ENCODE measurements at regions not wholly inside any gene's neighbourhood (a gene's known extent, or its start where the extent isn't known, plus 50 kb on each side); places are given as distances from the start of the nearest gene placed in this dataset.

- Histone ChIP-seq H3K36me3 (ENCODE audit: insufficient read depth, low read depth, low read length) (no peaks in the 10 kb centered on the region), H3K27ac (ENCODE audit: low read length) (no peak overlapping the region), H3K27me3 (ENCODE audit: insufficient read depth, low read length) (no peaks in the 10 kb centered on the region), H3K4me1 (ENCODE audit: insufficient read depth, low read length) (no peaks in the 10 kb centered on the region), H3K4me3 (ENCODE audit: low read length) (no peak overlapping the region), H3K9me3 (ENCODE audit: insufficient read depth, low read depth, low read length) (no peaks in the 10 kb centered on the region; the same call in 1 of the 2 replicates), H3K9ac (ENCODE audit: low read depth, low read length) (no peak overlapping the region)
Measured at GRCh38 chr15:29550834-29551465, 271.3 kb downstream of the TJP1 start.

- Histone ChIP-seq H3K9me3 (ENCODE audit: insufficient read depth, low read depth, low read length) (no peaks in the 10 kb centered on the region; the same call in 1 of the 2 replicates), H3K4me3 (ENCODE audit: low read length) (no peak overlapping the region), H3K27ac (ENCODE audit: low read length) (no peak overlapping the region), H3K4me1 (ENCODE audit: insufficient read depth, low read length) (peaks cover 4% of the 10 kb centered on the region; the same call in 1 of the 2 replicates), H3K36me3 (ENCODE audit: insufficient read depth, low read depth, low read length) (no peaks in the 10 kb centered on the region), H3K27me3 (ENCODE audit: insufficient read depth, low read length) (no peaks in the 10 kb centered on the region), H3K9ac (ENCODE audit: low read depth, low read length) (no peak overlapping the region)
Measured at GRCh38 chr15:29548006-29548405, 274.3 kb downstream of the TJP1 start.

- no peaks in the 10 kb centered on the region; the same call in 1 of the 2 replicates for H3K9me3 ChIP-seq (ENCODE audit: insufficient read depth, low read depth, low read length)
- H3K4me1 ChIP-seq (ENCODE audit: insufficient read depth, low read length) = peaks cover 4% of the 10 kb centered on the region; the same call in 1 of the 2 replicates
- no peaks in the 10 kb centered on the region for H3K36me3 ChIP-seq (ENCODE audit: insufficient read depth, low read depth, low read length)
- no peak overlapping the region for H3K27ac ChIP-seq (ENCODE audit: low read length)
- no peak overlapping the region for H3K9ac ChIP-seq (ENCODE audit: low read depth, low read length)
- no peaks in the 10 kb centered on the region for H3K27me3 ChIP-seq (ENCODE audit: insufficient read depth, low read length)
- no peak overlapping the region for H3K4me3 ChIP-seq (ENCODE audit: low read length)
Measured at GRCh38 chr15:29544513-29545128, 275.0 kb upstream of the NSMCE3 start.

- Histone ChIP-seq H3K27ac (ENCODE audit: low read length) (no peak overlapping the region), H3K36me3 (ENCODE audit: insufficient read depth, low read depth, low read length) (no peaks in the 10 kb centered on the region), H3K9me3 (ENCODE audit: insufficient read depth, low read depth, low read length) (no peaks in the 10 kb centered on the region; the same call in 1 of the 2 replicates), H3K4me3 (ENCODE audit: low read length) (no peak overlapping the region), H3K9ac (ENCODE audit: low read depth, low read length) (no peak overlapping the region), H3K4me1 (ENCODE audit: insufficient read depth, low read length) (peaks cover 6% of the 10 kb centered on the region; the same call in 1 of the 2 replicates), H3K27me3 (ENCODE audit: insufficient read depth, low read length) (no peaks in the 10 kb centered on the region)
Measured at GRCh38 chr15:29542994-29543393, 273.4 kb upstream of the NSMCE3 start.

- Histone ChIP-seq H3K4me3 (ENCODE audit: low read length) (no peak overlapping the region), H3K27ac (ENCODE audit: low read length) (no peak overlapping the region), H3K27me3 (ENCODE audit: insufficient read depth, low read length) (no peaks in the 10 kb centered on the region), H3K9ac (ENCODE audit: low read depth, low read length) (no peak overlapping the region), H3K4me1 (ENCODE audit: insufficient read depth, low read length) (peaks cover 6% of the 10 kb centered on the region; the same call in 1 of the 2 replicates), H3K9me3 (ENCODE audit: insufficient read depth, low read depth, low read length) (no peaks in the 10 kb centered on the region), H3K36me3 (ENCODE audit: insufficient read depth, low read depth, low read length) (no peaks in the 10 kb centered on the region)
Measured at GRCh38 chr15:29541309-29541708, 271.7 kb upstream of the NSMCE3 start.

GRCh38 chr15:29540479-29540878 is 270.9 kb upstream of the NSMCE3 start:
- Histone ChIP-seq H3K9ac (ENCODE audit: low read depth, low read length) (no peak overlapping the region), H3K9me3 (ENCODE audit: insufficient read depth, low read depth, low read length) (no peaks in the 10 kb centered on the region), H3K36me3 (ENCODE audit: insufficient read depth, low read depth, low read length) (no peaks in the 10 kb centered on the region), H3K27me3 (ENCODE audit: insufficient read depth, low read length) (no peaks in the 10 kb centered on the region), H3K4me3 (ENCODE audit: low read length) (no peak overlapping the region), H3K4me1 (ENCODE audit: insufficient read depth, low read length) (peaks cover 6% of the 10 kb centered on the region; the same call in 1 of the 2 replicates), H3K27ac (ENCODE audit: low read length) (no peak overlapping the region)

- H3K27me3 ChIP-seq (ENCODE audit: insufficient read depth, low read length) = no peaks in the 10 kb centered on the region
- H3K36me3 ChIP-seq (ENCODE audit: insufficient read depth, low read depth, low read length) = no peaks in the 10 kb centered on the region
- H3K9me3 ChIP-seq (ENCODE audit: insufficient read depth, low read depth, low read length) = no peaks in the 10 kb centered on the region
- no peak overlapping the region for H3K9ac ChIP-seq (ENCODE audit: low read depth, low read length)
- H3K4me3 ChIP-seq (ENCODE audit: low read length) = no peak overlapping the region
- peaks cover 5% of the 10 kb centered on the region; the same call in 1 of the 2 replicates for H3K4me1 ChIP-seq (ENCODE audit: insufficient read depth, low read length)
- no peak overlapping the region for H3K27ac ChIP-seq (ENCODE audit: low read length)
Measured at GRCh38 chr15:29539736-29540135, 270.1 kb upstream of the NSMCE3 start.

GRCh38 chr15:29538044-29538443 is 268.4 kb upstream of the NSMCE3 start:
- H3K4me1 ChIP-seq (ENCODE audit: insufficient read depth, low read length) = peaks cover 14% of the 10 kb centered on the region
- H3K27ac ChIP-seq (ENCODE audit: low read length) = no peak overlapping the region
- no peaks in the 10 kb centered on the region for H3K36me3 ChIP-seq (ENCODE audit: insufficient read depth, low read depth, low read length)
- no peaks in the 10 kb centered on the region for H3K9me3 ChIP-seq (ENCODE audit: insufficient read depth, low read depth, low read length)
- no peak overlapping the region for H3K9ac ChIP-seq (ENCODE audit: low read depth, low read length)
- no peak overlapping the region for H3K4me3 ChIP-seq (ENCODE audit: low read length)
- H3K27me3 ChIP-seq (ENCODE audit: insufficient read depth, low read length) = no peaks in the 10 kb centered on the region

GRCh38 chr15:29535952-29536351 is 266.3 kb upstream of the NSMCE3 start:
- no peak overlapping the region for H3K4me3 ChIP-seq (ENCODE audit: low read length)
- no peaks in the 10 kb centered on the region for H3K27me3 ChIP-seq (ENCODE audit: insufficient read depth, low read length)
- H3K27ac ChIP-seq (ENCODE audit: low read length) = no peak overlapping the region
- H3K36me3 ChIP-seq (ENCODE audit: insufficient read depth, low read depth, low read length) = no peaks in the 10 kb centered on the region
- no peaks in the 10 kb centered on the region for H3K9me3 ChIP-seq (ENCODE audit: insufficient read depth, low read depth, low read length)
- peaks cover 20% of the 10 kb centered on the region; the same call in 1 of the 2 replicates for H3K4me1 ChIP-seq (ENCODE audit: insufficient read depth, low read length)
- H3K9ac ChIP-seq (ENCODE audit: low read depth, low read length) = no peak overlapping the region

GRCh38 chr15:29534378-29534777 is 264.8 kb upstream of the NSMCE3 start:
- H3K27me3 ChIP-seq (ENCODE audit: insufficient read depth, low read length) = no peaks in the 10 kb centered on the region
- no peak overlapping the region for H3K27ac ChIP-seq (ENCODE audit: low read length)

GRCh38 chr15:29533647-29534046 is 264.0 kb upstream of the NSMCE3 start:
- Histone ChIP-seq H3K36me3 (ENCODE audit: insufficient read depth, low read depth, low read length) (no peaks in the 10 kb centered on the region), H3K27ac (ENCODE audit: low read length) (no peak overlapping the region), H3K27me3 (ENCODE audit: insufficient read depth, low read length) (no peaks in the 10 kb centered on the region)

More at GRCh38 chr15:29534378-29534777, 264.8 kb upstream of the NSMCE3 start:
- Histone ChIP-seq H3K9ac (ENCODE audit: low read depth, low read length) (no peak overlapping the region), H3K4me3 (ENCODE audit: low read length) (no peak overlapping the region), H3K36me3 (ENCODE audit: insufficient read depth, low read depth, low read length) (no peaks in the 10 kb centered on the region), H3K9me3 (ENCODE audit: insufficient read depth, low read depth, low read length) (no peaks in the 10 kb centered on the region), H3K4me1 (ENCODE audit: insufficient read depth, low read length) (peaks cover 24% of the 10 kb centered on the region; the same call in 1 of the 2 replicates)

GRCh38 chr15:29532296-29532695 is 262.7 kb upstream of the NSMCE3 start:
- Histone ChIP-seq H3K4me1 (ENCODE audit: insufficient read depth, low read length) (peaks cover 22% of the 10 kb centered on the region; the same call in 1 of the 2 replicates), H3K4me3 (ENCODE audit: low read length) (no peak overlapping the region), H3K27ac (ENCODE audit: low read length) (no peak overlapping the region), H3K27me3 (ENCODE audit: insufficient read depth, low read length) (no peaks in the 10 kb centered on the region), H3K36me3 (ENCODE audit: insufficient read depth, low read depth, low read length) (no peaks in the 10 kb centered on the region), H3K9ac (ENCODE audit: low read depth, low read length) (no peak overlapping the region), H3K9me3 (ENCODE audit: insufficient read depth, low read depth, low read length) (no peaks in the 10 kb centered on the region)

More at GRCh38 chr15:29533647-29534046, 264.0 kb upstream of the NSMCE3 start:
- H3K4me1 ChIP-seq (ENCODE audit: insufficient read depth, low read length) = peaks cover 22% of the 10 kb centered on the region; the same call in 1 of the 2 replicates
- H3K9ac ChIP-seq (ENCODE audit: low read depth, low read length) = no peak overlapping the region
- H3K9me3 ChIP-seq (ENCODE audit: insufficient read depth, low read depth, low read length) = no peaks in the 10 kb centered on the region
- H3K4me3 ChIP-seq (ENCODE audit: low read length) = no peak overlapping the region

Data from iPS-20b (cell line).